ENCODE measurements at regions not wholly inside any gene's neighbourhood (a gene's known extent, or its start where the extent isn't known, plus 50 kb on each side); places are given as distances from the start of the nearest gene placed in this dataset.
"Not testable (repeated sequence)": the region's sequence is repeated elsewhere in the genome, so short reads cannot be mapped to it uniquely, and the experiment has no call there.

- intact Hi-C loops (cut with DNase I; ENCODE audit: low total_unique reads), result no loop called here
- 26 to 37% methylated on average over 5 of the region's 5 CpGs for WGBS, 2 donors
- TF ChIP-seq POLR2A (IDR thresholded peaks at IDR 0.05) (no peak), CTCF (IDR thresholded peaks at IDR 0.05) (no peak)
- no peak overlapping the region for H3K4me3 ChIP-seq (ENCODE audit: low read depth, poor library complexity, severe bottlenecking)
- no peak for DNase-seq (ENCODE audit: low spot score in 2 of 2)
Measured at GRCh38 chr2:167783261-167784083, 463.9 kb downstream of the STK39 start.

- DNase-seq (ENCODE audit: low spot score in 2 of 2); intact Hi-C loops (cut with DNase I; ENCODE audit: low total_unique reads); H3K4me3 ChIP-seq (ENCODE audit: low read depth, poor library complexity, severe bottlenecking): not testable (repeated sequence)
- WGBS, 2 donors, result 91 to 96% methylated on average over 8 of the region's 8 CpGs
Measured at GRCh38 chr2:167781629-167782028, 465.8 kb downstream of the STK39 start.

- no peak for TF ChIP-seq CTCF (IDR thresholded peaks at IDR 0.05)
- TF ChIP-seq POLR2A (IDR thresholded peaks at IDR 0.05), result no peak
- WGBS, 2 donors, result 76 to 77% methylated on average over 10 of the region's 10 CpGs
- intact Hi-C loops (cut with DNase I; ENCODE audit: low total_unique reads), result no loop called here
- DNase-seq (ENCODE audit: low spot score in 2 of 2), result no peak
- no peak overlapping the region for H3K4me3 ChIP-seq (ENCODE audit: low read depth, poor library complexity, severe bottlenecking)
Measured at GRCh38 chr2:167776359-167776758, 471.0 kb downstream of the STK39 start.

GRCh38 chr2:167771628-167772027 is 475.8 kb downstream of the STK39 start:
- H3K4me3 ChIP-seq (ENCODE audit: low read depth, poor library complexity, severe bottlenecking), result no peak overlapping the region
- DNase-seq (ENCODE audit: low spot score in 2 of 2), result no peak
- intact Hi-C loops (cut with DNase I; ENCODE audit: low total_unique reads), result no loop called here
- WGBS, 2 donors, result 66 to 67% methylated on average over 2 of the region's 2 CpGs
- TF ChIP-seq POLR2A (IDR thresholded peaks at IDR 0.05) (no peak), CTCF (IDR thresholded peaks at IDR 0.05) (no peak)

GRCh38 chr2:167769020-167769419 is 478.4 kb downstream of the STK39 start:
- H3K4me3 ChIP-seq (ENCODE audit: low read depth, poor library complexity, severe bottlenecking), result no peak overlapping the region
- WGBS, 2 donors, result 80 to 83% methylated on average over 1 of the region's 1 CpG
- no peak for DNase-seq (ENCODE audit: low spot score in 2 of 2)
- intact Hi-C loops (cut with DNase I; ENCODE audit: low total_unique reads), result no loop called here
- TF ChIP-seq CTCF (IDR thresholded peaks at IDR 0.05) (no peak), POLR2A (IDR thresholded peaks at IDR 0.05) (no peak)

- no peak overlapping the region for H3K4me3 ChIP-seq (ENCODE audit: low read depth, poor library complexity, severe bottlenecking)
- no peak for DNase-seq (ENCODE audit: low spot score in 2 of 2)
- no peak for TF ChIP-seq POLR2A (IDR thresholded peaks at IDR 0.05)
- intact Hi-C loops (cut with DNase I; ENCODE audit: low total_unique reads), result no loop called here
Measured at GRCh38 chr2:167767830-167768229, 479.6 kb downstream of the STK39 start.

- DNase-seq (ENCODE audit: low spot score in 2 of 2), result no peak
- H3K4me3 ChIP-seq (ENCODE audit: low read depth, poor library complexity, severe bottlenecking), result no peak overlapping the region
- no peak for TF ChIP-seq POLR2A (IDR thresholded peaks at IDR 0.05)
- no peak for TF ChIP-seq CTCF (IDR thresholded peaks at IDR 0.05)
- 87% methylated on average over 9 of the region's 9 CpGs for WGBS, 2 donors
- intact Hi-C loops (cut with DNase I; ENCODE audit: low total_unique reads), result no loop called here
Measured at GRCh38 chr2:167764772-167765341, 482.5 kb downstream of the STK39 start.

All from lower leg skin (tissue), 4 donors.